ENCODE measurements at regions not wholly inside any gene's neighbourhood (a gene's known extent, or its start where the extent isn't known, plus 50 kb on each side); places are given as distances from the start of the nearest gene placed in this dataset.
"Not testable (repeated sequence)": the region's sequence is repeated elsewhere in the genome, so short reads cannot be mapped to it uniquely, and the experiment has no call there.

- DNase-seq (ENCODE audit: low read depth), result no peak
- in situ Hi-C loops (cut with HindIII; ENCODE audit: low pct_unique_long_range_greater_than_20kb, low sequenced_read_pairs), result no loop called here
Observed at GRCh38 chr1:214127705-214128104, 139.9 kb downstream of the PROX1 start.

- in situ Hi-C loops (cut with HindIII; ENCODE audit: low pct_unique_long_range_greater_than_20kb, low sequenced_read_pairs), result no loop called here
- DNase-seq (ENCODE audit: low read depth), result no peak
Observed at GRCh38 chr1:214135886-214136285, 145.1 kb upstream of the SMYD2 start.

GRCh38 chr1:214136324-214136919 is 144.5 kb upstream of the SMYD2 start:
- DNase-seq (ENCODE audit: low read depth), result no peak
- in situ Hi-C loops (cut with HindIII; ENCODE audit: low pct_unique_long_range_greater_than_20kb, low sequenced_read_pairs), result no loop called here

GRCh38 chr1:214141486-214141885 is 139.5 kb upstream of the SMYD2 start:
- in situ Hi-C loops (cut with HindIII; ENCODE audit: low pct_unique_long_range_greater_than_20kb, low sequenced_read_pairs), result no loop called here
- DNase-seq (ENCODE audit: low read depth), result no peak

- in situ Hi-C loops (cut with HindIII; ENCODE audit: low pct_unique_long_range_greater_than_20kb, low sequenced_read_pairs), result no loop called here
- no peak for DNase-seq (ENCODE audit: low read depth)
Observed at GRCh38 chr1:214143006-214143992, 137.7 kb upstream of the SMYD2 start.

- DNase-seq (ENCODE audit: low read depth); in situ Hi-C loops (cut with HindIII; ENCODE audit: low pct_unique_long_range_greater_than_20kb, low sequenced_read_pairs): not testable (repeated sequence)
Observed at GRCh38 chr1:214144521-214144920, 136.4 kb upstream of the SMYD2 start.

GRCh38 chr1:214146523-214146922 is 134.4 kb upstream of the SMYD2 start:
- in situ Hi-C loops (cut with HindIII; ENCODE audit: low pct_unique_long_range_greater_than_20kb, low sequenced_read_pairs), result no loop called here
- DNase-seq (ENCODE audit: low read depth), result no peak

- DNase-seq (ENCODE audit: low read depth), result no peak
- in situ Hi-C loops (cut with HindIII; ENCODE audit: low pct_unique_long_range_greater_than_20kb, low sequenced_read_pairs), result no loop called here
Observed at GRCh38 chr1:214154596-214155292, 126.2 kb upstream of the SMYD2 start.

GRCh38 chr1:214155987-214156625 is 124.9 kb upstream of the SMYD2 start:
- no peak for DNase-seq (ENCODE audit: low read depth)
- in situ Hi-C loops (cut with HindIII; ENCODE audit: low pct_unique_long_range_greater_than_20kb, low sequenced_read_pairs), result no loop called here

GRCh38 chr1:214164173-214164572 is 116.8 kb upstream of the SMYD2 start:
- in situ Hi-C loops (cut with HindIII; ENCODE audit: low pct_unique_long_range_greater_than_20kb, low sequenced_read_pairs), result no loop called here

GRCh38 chr1:214165850-214166374 is 115.0 kb upstream of the SMYD2 start:
- in situ Hi-C loops (cut with HindIII; ENCODE audit: low pct_unique_long_range_greater_than_20kb, low sequenced_read_pairs), result no loop called here
- no peak for DNase-seq (ENCODE audit: low read depth)

More at GRCh38 chr1:214164173-214164572, 116.8 kb upstream of the SMYD2 start:
- no peak for DNase-seq (ENCODE audit: low read depth)

GRCh38 chr1:214174508-214175199 is 106.3 kb upstream of the SMYD2 start:
- in situ Hi-C loops (cut with HindIII; ENCODE audit: low pct_unique_long_range_greater_than_20kb, low sequenced_read_pairs), result no loop called here
- DNase-seq (ENCODE audit: low read depth), result no peak

- no peak for DNase-seq (ENCODE audit: low read depth)
- in situ Hi-C loops (cut with HindIII; ENCODE audit: low pct_unique_long_range_greater_than_20kb, low sequenced_read_pairs), result no loop called here
Observed at GRCh38 chr1:214178102-214178501, 102.9 kb upstream of the SMYD2 start.

- in situ Hi-C loops (cut with HindIII; ENCODE audit: low pct_unique_long_range_greater_than_20kb, low sequenced_read_pairs), result no loop called here
Observed at GRCh38 chr1:214184992-214185391, 96.0 kb upstream of the SMYD2 start.

GRCh38 chr1:214186103-214186824 is 94.7 kb upstream of the SMYD2 start:
- in situ Hi-C loops (cut with HindIII; ENCODE audit: low pct_unique_long_range_greater_than_20kb, low sequenced_read_pairs), result no loop called here

More at GRCh38 chr1:214184992-214185391, 96.0 kb upstream of the SMYD2 start:
- no peak for DNase-seq (ENCODE audit: low read depth)

GRCh38 chr1:214187121-214187900 is 93.6 kb upstream of the SMYD2 start:
- no peak for DNase-seq (ENCODE audit: low read depth)
- in situ Hi-C loops (cut with HindIII; ENCODE audit: low pct_unique_long_range_greater_than_20kb, low sequenced_read_pairs), result no loop called here

More at GRCh38 chr1:214186103-214186824, 94.7 kb upstream of the SMYD2 start:
- no peak for DNase-seq (ENCODE audit: low read depth)
